ENCODE measurements at regions not wholly inside any gene's neighbourhood (a gene's known extent, or its start where the extent isn't known, plus 50 kb on each side); places are given as distances from the start of the nearest gene placed in this dataset.

DNA sequence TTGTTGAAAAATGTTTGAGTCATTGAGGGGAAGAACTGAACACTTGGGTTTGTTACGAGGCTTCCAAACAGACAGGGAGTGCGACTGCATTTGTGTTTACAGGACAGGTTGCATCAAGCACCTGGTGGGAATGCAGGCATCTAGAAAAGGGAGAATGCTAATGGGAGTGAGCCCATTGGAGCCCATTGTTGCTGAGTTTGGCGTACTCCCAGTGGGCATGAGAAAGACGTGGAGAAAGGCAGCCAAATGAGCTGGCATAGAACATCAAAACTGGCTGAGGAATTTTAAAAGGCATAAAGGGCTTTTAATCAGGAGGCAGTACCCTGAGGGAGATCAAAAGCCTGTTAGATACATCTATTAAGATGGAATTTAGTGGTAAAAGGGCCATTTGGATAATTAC is 171.6 kb upstream of the NPSR1 start:
- H3K4me3 ChIP-seq = no peak overlapping the region
- TF ChIP-seq, protein P1, sequence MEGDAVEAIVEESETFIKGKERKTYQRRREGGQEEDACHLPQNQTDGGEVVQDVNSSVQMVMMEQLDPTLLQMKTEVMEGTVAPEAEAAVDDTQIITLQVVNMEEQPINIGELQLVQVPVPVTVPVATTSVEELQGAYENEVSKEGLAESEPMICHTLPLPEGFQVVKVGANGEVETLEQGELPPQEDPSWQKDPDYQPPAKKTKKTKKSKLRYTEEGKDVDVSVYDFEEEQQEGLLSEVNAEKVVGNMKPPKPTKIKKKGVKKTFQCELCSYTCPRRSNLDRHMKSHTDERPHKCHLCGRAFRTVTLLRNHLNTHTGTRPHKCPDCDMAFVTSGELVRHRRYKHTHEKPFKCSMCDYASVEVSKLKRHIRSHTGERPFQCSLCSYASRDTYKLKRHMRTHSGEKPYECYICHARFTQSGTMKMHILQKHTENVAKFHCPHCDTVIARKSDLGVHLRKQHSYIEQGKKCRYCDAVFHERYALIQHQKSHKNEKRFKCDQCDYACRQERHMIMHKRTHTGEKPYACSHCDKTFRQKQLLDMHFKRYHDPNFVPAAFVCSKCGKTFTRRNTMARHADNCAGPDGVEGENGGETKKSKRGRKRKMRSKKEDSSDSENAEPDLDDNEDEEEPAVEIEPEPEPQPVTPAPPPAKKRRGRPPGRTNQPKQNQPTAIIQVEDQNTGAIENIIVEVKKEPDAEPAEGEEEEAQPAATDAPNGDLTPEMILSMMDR (IDR thresholded peaks at IDR 0.05) = no peak
- no peaks in the 10 kb centered on the region for H3K4me1 ChIP-seq
- no peak overlapping the region for H3K27ac ChIP-seq
- DNase-seq (ENCODE audit: low spot score in 2 of 2) = no peak
- H3K9me3 ChIP-seq = no peaks in the 10 kb centered on the region
- no peaks in the 10 kb centered on the region for H3K36me3 ChIP-seq
- no peaks in the 10 kb centered on the region for H3K27me3 ChIP-seq
- intact Hi-C loops (cut with DNase I) = no loop called here

DNA sequence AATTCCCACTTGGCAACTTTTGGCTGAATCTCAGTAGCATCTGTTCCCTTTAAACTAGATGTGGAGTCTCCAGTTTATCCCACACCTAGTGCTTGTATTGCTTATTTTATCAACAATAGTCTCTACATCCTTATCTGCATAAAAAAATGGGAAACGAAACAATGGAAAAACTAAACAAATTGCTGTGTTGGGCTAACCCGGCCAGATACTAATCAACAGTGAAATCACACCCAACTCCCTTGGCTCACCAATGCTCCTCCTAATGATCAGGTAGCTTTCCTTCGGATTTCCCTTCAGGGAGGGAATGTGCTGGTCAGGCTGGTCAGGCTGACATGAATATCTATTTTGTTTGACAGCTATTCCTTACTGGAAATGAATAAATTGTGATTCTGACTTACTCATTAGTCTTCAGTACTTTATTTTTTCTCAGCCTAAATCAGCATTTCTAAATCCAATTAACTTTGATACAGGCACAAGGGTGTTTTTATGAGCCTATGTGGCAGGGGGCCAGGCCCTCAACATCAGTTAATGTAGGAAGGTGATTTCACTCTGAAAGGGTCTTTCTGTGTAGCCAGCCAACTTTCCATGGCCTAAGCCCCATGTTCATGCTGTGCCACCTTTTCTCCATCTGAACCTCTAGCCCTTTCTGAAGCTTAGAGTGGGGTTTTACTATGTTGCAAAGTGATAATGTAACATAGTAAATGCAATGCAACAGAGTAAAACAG is 170.5 kb upstream of the NPSR1 start:
- DNase-seq (ENCODE audit: low spot score in 2 of 2) = no peak
- Histone ChIP-seq H3K4me1 (no peaks in the 10 kb centered on the region), H3K27ac (no peak overlapping the region), H3K36me3 (no peaks in the 10 kb centered on the region), H3K4me3 (no peak overlapping the region), H3K9me3 (no peaks in the 10 kb centered on the region), H3K27me3 (no peaks in the 10 kb centered on the region)
- intact Hi-C loops (cut with DNase I) = no loop called here
- TF ChIP-seq, protein P1 (IDR thresholded peaks at IDR 0.05) = no peak

DNA sequence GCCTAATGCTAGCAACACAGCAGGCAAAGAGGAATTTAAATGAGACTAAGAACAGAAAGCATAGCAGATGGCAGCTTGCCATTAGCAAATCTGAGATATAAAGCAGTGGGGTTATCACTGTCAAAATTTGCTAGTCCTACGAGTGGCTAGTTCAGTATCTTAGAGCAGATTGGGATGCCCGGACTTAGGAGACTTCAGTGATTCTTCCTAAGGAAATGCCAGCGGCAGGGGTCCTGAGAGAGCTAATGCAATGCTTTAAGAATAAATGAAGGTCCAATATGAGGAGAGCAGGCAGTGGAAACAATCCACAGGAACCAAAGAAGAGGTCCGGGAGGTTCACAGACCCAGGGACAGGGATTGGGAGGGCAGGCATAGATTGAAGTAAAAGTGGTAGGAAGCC is 169.3 kb upstream of the NPSR1 start:
- Histone ChIP-seq H3K27me3 (no peaks in the 10 kb centered on the region), H3K4me3 (no peak overlapping the region), H3K36me3 (no peaks in the 10 kb centered on the region), H3K27ac (no peak overlapping the region), H3K4me1 (no peaks in the 10 kb centered on the region), H3K9me3 (no peaks in the 10 kb centered on the region)
- DNase-seq (ENCODE audit: low spot score in 2 of 2) = no peak
- intact Hi-C loops (cut with DNase I) = no loop called here
- TF ChIP-seq, protein P1 (IDR thresholded peaks at IDR 0.05) = no peak

DNA sequence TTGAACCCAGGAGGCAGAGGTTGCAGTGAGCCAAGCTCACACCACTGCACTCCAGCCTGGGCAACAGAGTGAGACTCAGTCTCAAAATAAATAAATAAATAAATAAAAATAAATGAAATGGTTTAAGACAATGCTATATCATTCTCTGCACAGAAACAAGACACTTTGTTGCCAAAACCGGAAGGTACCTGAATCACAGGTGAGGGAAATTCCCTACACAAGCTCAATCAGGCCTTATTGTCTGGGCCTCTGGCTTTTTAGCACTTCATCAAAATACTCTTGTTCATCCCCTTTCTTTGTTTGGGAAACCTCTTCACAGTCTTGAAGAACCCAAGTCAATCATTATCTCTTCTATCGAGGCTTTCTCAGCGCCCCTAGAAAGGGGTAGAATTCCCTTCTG is 166.1 kb upstream of the NPSR1 start:
- Histone ChIP-seq H3K4me1 (no peaks in the 10 kb centered on the region), H3K27ac (no peak overlapping the region), H3K9me3 (no peaks in the 10 kb centered on the region), H3K4me3 (no peak overlapping the region), H3K36me3 (no peaks in the 10 kb centered on the region), H3K27me3 (no peaks in the 10 kb centered on the region)
- TF ChIP-seq, protein P1 (IDR thresholded peaks at IDR 0.05) = no peak
- no peak for DNase-seq (ENCODE audit: low spot score in 2 of 2)
- intact Hi-C loops (cut with DNase I) = no loop called here

DNA sequence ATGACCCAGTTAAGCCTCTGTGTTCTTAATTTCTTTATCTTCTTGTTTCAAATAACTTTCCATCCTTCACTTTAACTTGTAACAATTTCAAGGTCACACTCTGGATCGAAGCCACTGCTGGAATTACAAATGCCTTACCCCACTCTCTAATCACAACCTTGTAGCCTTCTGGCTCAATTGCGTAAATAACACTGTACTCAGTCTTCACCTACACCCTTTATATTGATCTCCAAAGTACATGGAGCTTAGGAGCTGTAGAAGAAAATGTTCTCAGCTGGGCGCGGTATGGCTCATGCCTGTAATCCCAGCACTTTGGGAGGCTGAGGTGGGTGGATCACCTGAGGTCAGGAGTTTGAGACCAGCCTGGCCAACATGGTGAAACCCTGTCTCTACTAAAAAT is 164.3 kb upstream of the NPSR1 start:
- TF ChIP-seq, protein P1 (IDR thresholded peaks at IDR 0.05) = no peak
- Histone ChIP-seq H3K4me3 (no peak overlapping the region), H3K4me1 (no peaks in the 10 kb centered on the region), H3K27me3 (no peaks in the 10 kb centered on the region), H3K27ac (no peak overlapping the region), H3K9me3 (no peaks in the 10 kb centered on the region), H3K36me3 (no peaks in the 10 kb centered on the region)
- DNase-seq (ENCODE audit: low spot score in 2 of 2) = no peak
- intact Hi-C loops (cut with DNase I) = no loop called here

Data from ascending aorta (tissue), 2 donors.